Hepatocyte (in vitro differentiated cells): ENCODE measurements at regions not wholly inside any gene's neighbourhood (a gene's known extent, or its start where the extent isn't known, plus 50 kb on each side); places are given as distances from the start of the nearest gene placed in this dataset.

Experiments used
- EZH2 ChIP-seq: fragments of 200-600 bp; sonication (generic); IDR thresholded peaks from 2 replicates; pipeline ENCODE4 v1.6.1; 2016; ENCODE audit warnings: antibody characterized with exemption, mild to moderate bottlenecking, borderline replicate concordance
- EZH2phosphoT487 ChIP-seq: fragments of 200-600 bp; sonication (generic); IDR thresholded peaks from one replicate; pipeline ENCODE4 v1.6.1; 2018; ENCODE audit warnings: antibody characterized with exemption, mild to moderate bottlenecking, low read depth, moderate library complexity; ENCODE audit not compliant: unreplicated experiment, severe bottlenecking
- TF ChIP-seq, protein P1 (sequence below): fragments of 200-600 bp; sonication (generic); IDR thresholded peaks from 2 replicates; pipeline ENCODE4 v1.5.1; 2016; ENCODE audit warnings: antibody characterized with exemption, mild to moderate bottlenecking; ENCODE audit not compliant: poor library complexity

DNA sequence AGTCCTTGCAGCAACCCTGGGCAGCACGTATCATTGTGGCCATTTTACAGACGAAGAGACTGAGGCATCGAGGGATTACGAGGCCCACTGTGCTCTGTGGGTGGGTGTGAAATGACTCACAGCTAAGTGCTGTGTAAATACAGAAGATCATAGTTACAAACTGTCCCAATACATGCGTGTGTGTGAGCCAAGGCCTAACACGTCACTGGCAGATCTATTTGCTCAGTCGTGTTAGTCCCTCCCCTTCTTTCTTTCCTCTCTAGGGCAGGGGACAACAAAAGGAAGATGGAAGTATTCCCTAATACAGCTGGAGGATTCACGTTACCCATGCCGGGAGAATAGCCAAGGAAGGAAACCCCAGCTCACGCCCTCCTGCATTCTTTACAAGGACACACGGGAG, 175.9 kb downstream of the CDC5L start:
- TF ChIP-seq EZH2 (no peak), EZH2phosphoT487 (no peak)
- TF ChIP-seq, protein P1, sequence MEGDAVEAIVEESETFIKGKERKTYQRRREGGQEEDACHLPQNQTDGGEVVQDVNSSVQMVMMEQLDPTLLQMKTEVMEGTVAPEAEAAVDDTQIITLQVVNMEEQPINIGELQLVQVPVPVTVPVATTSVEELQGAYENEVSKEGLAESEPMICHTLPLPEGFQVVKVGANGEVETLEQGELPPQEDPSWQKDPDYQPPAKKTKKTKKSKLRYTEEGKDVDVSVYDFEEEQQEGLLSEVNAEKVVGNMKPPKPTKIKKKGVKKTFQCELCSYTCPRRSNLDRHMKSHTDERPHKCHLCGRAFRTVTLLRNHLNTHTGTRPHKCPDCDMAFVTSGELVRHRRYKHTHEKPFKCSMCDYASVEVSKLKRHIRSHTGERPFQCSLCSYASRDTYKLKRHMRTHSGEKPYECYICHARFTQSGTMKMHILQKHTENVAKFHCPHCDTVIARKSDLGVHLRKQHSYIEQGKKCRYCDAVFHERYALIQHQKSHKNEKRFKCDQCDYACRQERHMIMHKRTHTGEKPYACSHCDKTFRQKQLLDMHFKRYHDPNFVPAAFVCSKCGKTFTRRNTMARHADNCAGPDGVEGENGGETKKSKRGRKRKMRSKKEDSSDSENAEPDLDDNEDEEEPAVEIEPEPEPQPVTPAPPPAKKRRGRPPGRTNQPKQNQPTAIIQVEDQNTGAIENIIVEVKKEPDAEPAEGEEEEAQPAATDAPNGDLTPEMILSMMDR: no peak
